HG03196 (cell line): ENCODE measurements at regions not wholly inside any gene's neighbourhood (a gene's known extent, or its start where the extent isn't known, plus 50 kb on each side); places are given as distances from the start of the nearest gene placed in this dataset.
A peak's percentile ranks its signal among the peaks of the same experiment; 100 is the strongest.

Experiments
- ATAC-seq: cut with Tn5 transposase; IDR thresholded peaks from one replicate; pipeline ENCODE4 v1.9.1; 2021; ENCODE audit not compliant: unreplicated experiment

GRCh38 chr14:71588576-71589215, 343.5 kb upstream of the RGS6 start:
- no peak for ATAC-seq

DNA sequence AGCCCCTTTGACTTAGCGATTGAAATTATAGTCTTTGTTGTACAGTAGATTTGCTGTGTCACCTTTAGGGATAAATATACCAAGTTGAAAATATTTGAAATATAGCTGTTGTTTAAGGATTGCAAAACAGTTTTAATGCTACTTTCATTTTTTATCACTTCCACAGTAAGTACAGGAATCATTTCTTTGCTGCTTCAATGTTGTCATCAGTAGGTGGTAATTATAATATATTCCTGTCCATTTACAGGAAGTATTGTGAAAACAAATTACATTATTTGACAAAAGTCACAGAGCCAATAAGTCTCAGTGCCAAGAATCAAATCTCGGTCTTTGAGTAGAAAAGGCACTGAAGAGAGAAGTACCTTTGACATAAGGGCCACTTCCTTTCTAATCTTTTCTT, 342.6 kb upstream of the RGS6 start:
- ATAC-seq, result no peak

DNA sequence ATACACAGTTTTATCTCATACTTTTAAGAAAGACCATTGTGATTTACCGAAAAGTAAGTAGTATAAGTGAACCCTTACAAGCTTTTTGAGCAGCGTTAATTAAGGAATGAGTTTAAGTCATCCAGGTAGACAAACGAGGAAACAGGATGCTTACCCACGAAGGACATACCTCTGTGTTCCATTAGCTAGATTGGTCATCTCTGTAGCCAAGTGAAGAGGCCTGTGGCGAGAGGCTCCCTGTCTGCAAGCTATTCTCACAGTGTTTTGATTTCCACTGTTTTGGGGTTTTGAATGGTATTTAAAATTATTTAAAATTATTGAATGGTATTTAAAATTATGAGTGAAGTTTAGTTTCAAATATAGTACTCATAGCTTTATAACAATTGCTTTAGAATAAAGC, 342.1 kb upstream of the RGS6 start:
- ATAC-seq, result no peak

DNA sequence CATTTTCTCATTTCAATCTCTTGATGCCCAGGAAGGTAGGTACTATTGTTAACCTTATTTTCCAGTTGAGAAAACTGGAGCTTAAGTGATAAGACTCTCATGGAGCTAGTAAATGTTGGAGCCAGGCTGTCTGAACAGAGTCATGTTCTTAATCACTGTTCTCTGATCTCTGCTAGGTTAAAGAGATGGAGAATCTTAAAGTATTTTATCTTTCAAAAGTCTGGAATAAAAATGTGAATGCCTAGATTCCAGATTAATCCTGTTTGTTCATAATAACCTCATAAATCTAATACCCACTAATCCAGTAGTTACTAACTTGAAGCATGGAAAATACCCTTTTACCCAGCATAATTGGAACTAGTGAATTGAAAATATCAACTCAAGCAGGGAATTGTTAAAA, 341.0 kb upstream of the RGS6 start:
- ATAC-seq, result no peak

DNA sequence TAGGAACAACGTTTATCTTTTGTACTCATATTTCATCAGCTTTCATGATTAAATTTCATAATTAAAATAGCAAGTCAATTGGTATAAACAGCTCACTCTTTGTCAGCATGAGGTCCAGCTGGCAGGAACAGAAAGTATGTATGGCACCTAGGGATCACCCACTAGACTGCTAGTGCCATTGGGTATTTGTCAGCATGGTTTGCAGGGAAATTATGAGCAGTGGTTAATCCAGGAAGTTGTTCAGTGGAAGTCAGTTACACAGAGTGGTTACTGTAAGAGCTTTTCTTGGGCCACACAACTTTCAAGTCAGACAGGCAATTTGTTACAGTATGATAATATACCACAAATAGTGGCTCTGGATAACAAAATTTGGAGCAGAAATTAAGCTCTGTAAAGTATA, 340.3 kb upstream of the RGS6 start:
- peak; percentile 47 for ATAC-seq

- ATAC-seq, result no peak
These were observed 339.9 kb upstream of the RGS6 start for GRCh38 chr14:71592361-71592760.

DNA sequence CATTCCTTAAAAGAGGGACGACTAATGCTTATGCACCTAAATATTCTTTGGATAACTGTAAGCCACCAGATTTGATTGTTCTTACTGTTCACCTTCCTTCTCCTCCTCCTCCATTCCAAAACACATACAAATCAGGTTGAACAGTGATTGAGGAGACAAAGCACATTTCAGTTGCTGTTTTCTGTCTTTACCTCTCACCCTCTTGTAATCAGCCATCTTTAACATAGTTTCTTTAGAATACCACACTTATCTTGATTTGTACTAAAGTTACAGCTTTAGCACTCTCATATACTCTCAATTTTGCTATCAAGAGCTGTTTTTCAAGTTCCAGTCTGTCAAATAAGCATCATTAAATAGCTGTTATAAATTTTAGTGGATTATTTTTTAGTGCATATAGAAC, 338.3 kb upstream of the RGS6 start:
- no peak for ATAC-seq

DNA sequence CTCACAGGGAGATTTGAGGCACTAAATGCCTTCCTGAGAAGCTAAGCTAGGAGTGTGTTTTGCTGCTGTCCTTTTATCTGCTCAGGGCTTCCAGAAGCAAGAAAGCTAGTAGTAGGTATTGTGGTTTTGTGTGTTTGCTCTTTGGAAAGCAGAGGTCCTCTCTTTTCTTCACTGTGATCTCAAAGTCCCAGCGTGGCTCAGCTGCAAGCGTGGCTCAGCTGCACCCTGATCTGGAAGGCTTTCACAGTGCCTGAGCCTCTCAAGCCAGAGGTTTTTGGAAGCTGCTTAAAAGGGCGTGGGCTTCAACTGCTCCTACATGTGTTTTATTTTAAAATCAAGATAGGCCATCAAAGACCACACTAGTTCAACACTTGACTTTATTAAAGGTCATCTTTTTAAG, 337.4 kb upstream of the RGS6 start:
- no peak for ATAC-seq

DNA sequence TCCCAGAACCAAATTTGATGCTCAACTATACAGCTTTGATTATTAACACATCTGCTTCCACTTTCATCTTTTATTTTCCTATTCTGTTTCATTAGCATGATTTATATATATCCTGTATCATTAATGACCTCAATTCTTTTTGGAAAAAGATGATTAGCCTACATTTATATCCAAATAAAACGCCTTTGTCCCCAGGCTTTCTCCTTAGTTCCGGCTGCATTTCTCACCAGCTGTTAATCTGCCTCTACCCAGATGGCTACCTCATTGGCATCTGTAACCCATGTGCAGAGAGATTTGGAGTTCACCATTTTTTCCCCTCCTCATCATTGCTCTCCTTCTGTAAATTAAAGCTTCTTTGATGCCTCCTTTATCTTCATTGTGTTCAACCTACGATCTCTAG, 336.8 kb upstream of the RGS6 start:
- ATAC-seq, result no peak

DNA sequence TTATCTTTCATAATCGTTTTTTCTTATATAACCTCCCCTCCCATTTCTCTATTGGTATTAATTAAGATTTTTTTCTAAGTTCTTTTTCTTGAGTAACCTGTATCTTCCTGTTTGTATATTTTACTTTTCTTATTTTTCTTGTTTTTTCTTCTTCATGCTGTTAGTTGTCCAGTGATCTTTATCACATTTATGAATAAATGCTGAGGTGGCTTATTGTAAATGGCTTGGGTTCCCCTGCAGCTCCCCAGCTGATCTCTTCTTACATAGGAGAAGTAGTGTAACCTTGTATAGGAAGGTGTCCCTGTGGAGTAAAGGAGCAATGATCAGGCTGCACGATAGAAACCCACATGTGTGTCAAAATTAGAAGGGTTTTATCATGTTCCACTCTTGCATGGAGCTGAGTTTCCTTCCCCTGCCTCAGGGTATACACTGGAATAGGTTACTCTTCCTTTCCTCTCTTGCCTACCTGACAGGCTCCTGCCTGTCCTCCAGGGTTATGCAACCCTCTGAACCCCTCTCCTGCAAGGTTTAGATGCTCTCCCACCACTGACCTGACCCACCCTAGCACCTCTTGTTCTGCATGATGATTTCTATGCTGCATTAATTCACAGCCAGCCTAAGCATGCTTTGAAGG, 334.8 kb upstream of the RGS6 start:
- no peak for ATAC-seq

DNA sequence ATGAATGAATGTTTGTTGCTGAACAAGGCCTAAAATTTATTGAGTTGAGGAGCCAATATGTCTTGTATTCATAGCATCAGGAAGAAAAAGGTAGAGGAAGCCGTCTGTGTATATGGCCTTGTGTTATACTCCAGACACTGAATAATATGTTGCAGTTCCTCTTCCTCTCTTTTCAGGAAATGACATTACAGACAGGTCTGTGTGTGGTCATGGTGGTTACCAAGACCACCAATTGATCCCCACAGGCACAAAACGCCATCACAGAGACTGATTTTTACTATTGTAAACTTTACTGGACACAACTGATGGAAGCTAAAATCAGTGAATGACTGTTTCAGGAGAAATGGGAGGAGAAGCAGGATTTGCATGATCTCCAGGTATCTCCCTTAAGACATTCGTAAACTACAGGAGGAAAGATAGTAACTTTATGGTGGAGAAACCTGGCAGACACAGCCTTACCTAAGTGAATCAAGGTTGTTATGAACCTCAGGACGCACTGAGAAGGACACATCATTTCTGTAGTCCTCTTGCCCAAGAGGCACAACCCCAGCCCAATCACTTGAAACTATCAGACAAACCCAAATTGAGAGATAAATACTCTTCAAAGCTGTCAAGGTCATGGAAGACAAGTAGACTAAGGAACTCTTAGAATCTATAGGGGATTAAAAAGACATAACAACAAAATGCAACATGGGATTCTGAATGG, 334.1 kb upstream of the RGS6 start:
- ATAC-seq, result peak; percentile 73

DNA sequence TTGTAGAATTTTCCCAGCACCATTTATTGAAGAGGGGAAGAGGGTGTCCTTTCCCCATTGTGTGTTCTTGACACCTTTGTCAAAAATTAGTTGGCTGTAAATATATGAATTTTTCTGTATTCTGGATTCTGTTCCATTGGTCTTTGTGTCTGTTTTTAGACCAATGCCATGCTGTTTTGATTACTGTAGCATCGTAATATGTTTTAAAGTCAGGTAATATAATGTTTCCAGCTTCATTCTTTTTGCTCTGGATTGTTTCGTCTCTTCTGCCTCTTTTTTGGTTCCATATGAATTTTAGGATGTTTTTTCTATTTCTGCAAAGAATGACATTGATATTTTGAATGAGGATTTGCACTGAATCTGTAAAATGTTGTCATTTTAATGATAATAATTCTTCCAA, 331.9 kb upstream of the RGS6 start:
- no peak for ATAC-seq

DNA sequence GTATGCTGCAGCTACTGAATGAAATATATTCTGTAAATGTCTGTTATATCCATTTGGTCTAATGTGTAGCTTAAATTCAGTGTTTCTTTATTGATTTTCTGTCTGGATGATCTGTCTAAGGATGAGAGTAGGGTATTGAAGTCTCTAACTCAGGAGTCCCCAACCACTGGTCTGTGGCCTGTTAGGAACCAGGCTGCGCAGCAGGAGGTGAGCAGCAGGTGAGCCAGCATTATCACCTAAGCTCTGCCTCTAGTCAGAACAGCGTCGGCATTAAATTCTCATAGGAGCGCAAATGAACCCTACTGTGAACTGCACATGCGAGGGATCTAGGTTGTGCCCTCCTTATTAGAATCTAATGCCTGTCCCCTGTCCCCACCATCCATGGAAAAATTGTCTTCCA, 329.7 kb upstream of the RGS6 start:
- no peak for ATAC-seq

GRCh38 chr14:71604231-71604630, 328.0 kb upstream of the RGS6 start:
- ATAC-seq, result no peak

DNA sequence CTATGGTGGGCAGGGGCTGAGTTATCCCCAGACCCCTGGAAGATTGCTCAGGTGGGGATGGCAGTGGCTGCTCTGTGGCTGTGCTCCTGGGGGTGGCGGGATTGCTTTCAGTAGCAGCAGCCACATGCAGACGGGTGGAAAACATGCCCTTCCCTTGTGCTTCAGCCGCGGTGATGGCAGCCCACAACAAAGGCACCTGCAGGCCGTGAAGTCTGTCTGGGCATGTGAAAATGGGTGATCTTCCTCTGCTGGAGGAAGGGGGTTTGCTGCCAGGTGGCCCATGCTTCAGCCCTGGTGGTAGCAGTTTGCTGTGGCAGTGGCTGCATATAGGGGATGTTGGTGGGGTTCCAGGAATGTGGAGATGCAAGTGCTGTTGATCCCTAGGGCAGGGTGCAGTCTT, 326.2 kb upstream of the RGS6 start:
- no peak for ATAC-seq

DNA sequence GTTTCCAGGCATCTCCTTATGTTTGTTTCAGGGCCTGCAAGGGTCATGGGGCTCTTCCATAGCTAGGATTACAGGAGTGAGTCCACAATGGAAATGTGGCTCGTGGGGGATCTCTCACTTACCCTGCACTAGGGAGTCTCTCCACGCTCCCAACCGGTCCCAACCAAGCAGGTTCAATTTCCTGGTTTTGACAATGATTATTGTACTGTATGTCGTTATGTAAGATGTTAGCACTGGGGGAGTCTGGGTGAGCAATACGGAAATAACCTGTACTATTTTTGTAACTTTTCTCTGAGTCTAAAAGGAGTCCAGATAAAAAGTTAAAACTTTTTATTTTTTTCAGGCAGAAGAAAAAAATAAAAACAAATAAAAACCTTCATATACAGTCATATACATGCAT, 325.7 kb upstream of the RGS6 start:
- ATAC-seq, result no peak

- ATAC-seq, result no peak
These were observed 325.2 kb upstream of the RGS6 start for GRCh38 chr14:71607056-71607455.

GRCh38 chr14:71610149-71610548, 322.1 kb upstream of the RGS6 start:
- ATAC-seq, result no peak

GRCh38 chr14:71610797-71611196, 321.4 kb upstream of the RGS6 start:
- ATAC-seq, result no peak

DNA sequence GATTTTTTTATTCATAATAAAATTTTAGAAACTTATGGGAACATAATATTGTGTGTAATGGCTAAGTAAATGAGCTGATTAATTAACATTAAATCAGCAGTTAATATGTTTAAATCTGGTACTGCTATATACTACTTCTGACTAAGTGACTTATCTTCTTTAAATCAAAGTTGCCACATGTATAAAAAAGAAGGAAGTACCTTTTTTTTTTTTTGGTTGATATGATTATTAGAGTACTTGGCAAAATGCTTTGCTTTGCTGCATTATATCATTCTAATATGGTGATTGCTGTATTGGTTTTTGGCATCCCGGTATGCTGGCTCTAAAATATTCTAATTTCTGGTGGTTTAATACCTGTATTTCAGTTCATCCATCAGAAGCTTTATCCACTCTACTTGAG, 319.1 kb upstream of the RGS6 start:
- ATAC-seq, result no peak

DNA sequence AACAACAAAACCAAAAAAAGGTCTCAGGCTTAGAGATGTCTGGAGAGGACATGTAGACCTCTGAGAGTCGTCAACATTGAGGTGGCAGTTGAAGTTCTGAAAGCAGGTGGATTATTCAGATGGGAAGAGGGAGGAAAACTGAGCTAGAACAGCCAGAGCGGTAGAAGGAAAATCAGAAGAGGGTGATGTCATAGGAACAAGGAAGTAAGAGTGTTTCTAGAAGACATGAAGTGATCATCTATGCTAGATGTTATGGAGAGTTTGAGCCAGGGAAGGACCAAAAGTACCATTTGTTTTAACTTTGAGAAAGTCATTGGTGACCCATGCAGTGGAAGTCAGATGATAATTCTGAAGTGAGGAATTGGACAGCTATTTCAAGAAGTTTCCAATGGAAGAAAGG, 316.2 kb upstream of the RGS6 start:
- no peak for ATAC-seq

GRCh38 chr14:71618047-71618446, 314.2 kb upstream of the RGS6 start:
- peak; percentile 43 for ATAC-seq

DNA sequence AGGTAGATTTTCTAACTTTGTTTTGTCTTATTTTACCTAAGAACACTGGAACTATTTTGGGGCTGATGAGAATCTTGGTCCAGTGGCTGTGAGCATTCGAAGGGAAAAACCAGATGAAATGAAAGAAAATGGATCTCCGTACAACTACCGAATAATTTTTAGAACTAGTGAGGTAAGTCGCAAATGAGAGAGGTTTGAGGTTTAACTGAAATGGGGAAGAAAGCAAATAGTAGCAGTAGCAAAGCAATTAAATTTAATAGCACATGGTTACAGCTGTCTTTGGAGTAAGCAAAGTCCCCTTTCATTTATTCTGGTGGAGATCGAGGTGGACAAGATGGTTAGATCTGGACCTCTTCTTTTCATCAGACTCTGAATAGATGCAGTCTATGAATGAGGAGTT, 313.5 kb upstream of the RGS6 start:
- ATAC-seq, result no peak
